HEK293T (cell line): ENCODE measurements at regions not wholly inside any gene's neighbourhood (a gene's known extent, or its start where the extent isn't known, plus 50 kb on each side); places are given as distances from the start of the nearest gene placed in this dataset.

Experiments used
- CTCF ChIA-PET: fragments of 350-600 bp; formaldehyde crosslinking; extraction: SDS; loops from one replicate; lab custom pipeline; 2021; ENCODE audit warnings: antibody characterized with exemption, inconsistent platforms; lab: Yijun Ruan, JAX
- POLR2A ChIA-PET: fragments of 350-600 bp; formaldehyde crosslinking; extraction: SDS; loops from one replicate; lab custom pipeline; 2020; ENCODE audit warnings: antibody characterized with exemption, inconsistent platforms; lab: Yijun Ruan, JAX
- DNase-seq: peaks from one replicate; pipeline ENCODE4 v3.0.0; 2012; ENCODE audit warnings: mixed read lengths; ENCODE audit errors: extremely low spot score
- ARNT ChIP-seq: fragments of 450-650 bp; IDR thresholded peaks from 2 replicates; pipeline ENCODE4 v1.6.1; 2017; ENCODE audit warnings: mild to moderate bottlenecking
- BHLHE40 ChIP-seq: fragments of 450-650 bp; IDR thresholded peaks from 2 replicates; pipeline ENCODE4 v1.6.1; 2016; ENCODE audit warnings: mild to moderate bottlenecking, moderate library complexity, borderline replicate concordance
- CTBP1 ChIP-seq: fragments of 450-650 bp; IDR thresholded peaks from 2 replicates; pipeline ENCODE4 v1.6.1; 2016; ENCODE audit warnings: borderline replicate concordance
- ELF4 ChIP-seq: fragments of 450-650 bp; IDR thresholded peaks from 2 replicates; pipeline ENCODE4 v1.6.1; 2017; ENCODE audit warnings: antibody characterized with exemption
- FOXA1 ChIP-seq: fragments of 450-650 bp; IDR thresholded peaks from 2 replicates; pipeline ENCODE4 v1.6.1; 2016; ENCODE audit warnings: mild to moderate bottlenecking
- FOXK2 ChIP-seq: fragments of 450-650 bp; IDR thresholded peaks from 2 replicates; pipeline ENCODE4 v1.6.1; 2016; ENCODE audit warnings: mild to moderate bottlenecking
- FOXM1 ChIP-seq: fragments of 450-650 bp; IDR thresholded peaks from 2 replicates; pipeline ENCODE4 v1.6.1; 2017; ENCODE audit warnings: mild to moderate bottlenecking, borderline replicate concordance
- HDGF ChIP-seq: fragments of 450-650 bp; IDR thresholded peaks from 2 replicates; pipeline ENCODE4 v1.6.1; 2017; ENCODE audit warnings: antibody characterized with exemption, borderline replicate concordance
- L3MBTL2 ChIP-seq: fragments of 450-650 bp; conservative IDR thresholded peaks from 2 replicates; pipeline ENCODE4 v1.6.1; 2016; ENCODE audit warnings: mild to moderate bottlenecking
- LEF1 ChIP-seq: fragments of 450-650 bp; IDR thresholded peaks from 2 replicates; pipeline ENCODE4 v1.6.1; 2017; ENCODE audit warnings: mild to moderate bottlenecking, borderline replicate concordance
- NFRKB ChIP-seq: fragments of 450-650 bp; IDR thresholded peaks from 2 replicates; pipeline ENCODE4 v1.6.1; 2016; ENCODE audit warnings: mild to moderate bottlenecking, moderate library complexity
- PKNOX1 ChIP-seq: fragments of 450-650 bp; IDR thresholded peaks from 2 replicates; pipeline ENCODE4 v1.6.1; 2016
- SP1 ChIP-seq: fragments of 450-650 bp; IDR thresholded peaks from 2 replicates; pipeline ENCODE4 v1.6.1; 2017
- SUZ12 ChIP-seq: fragments of 450-650 bp; IDR thresholded peaks from 2 replicates; pipeline ENCODE4 v1.6.1; 2016; ENCODE audit warnings: mild to moderate bottlenecking
- TARDBP ChIP-seq: fragments of 450-650 bp; IDR thresholded peaks from 2 replicates; pipeline ENCODE4 v1.6.1; 2016
- ZNF384 ChIP-seq: fragments of 450-650 bp; IDR thresholded peaks from 2 replicates; pipeline ENCODE4 v1.6.1; 2016

- POLR2A ChIA-PET = no interaction called here
- CTCF ChIA-PET = no interaction called here
- TF ChIP-seq CTBP1 (no peak), BHLHE40 (no peak), ZNF384 (no peak), FOXK2 (no peak), L3MBTL2 (no peak), FOXM1 (no peak), LEF1 (no peak), SUZ12 (no peak), FOXA1 (no peak), TARDBP (no peak), ELF4 (no peak), HDGF (no peak), NFRKB (no peak), SP1 (no peak), PKNOX1 (no peak), ARNT (no peak)
- DNase-seq = no peak
Observed at GRCh38 chr4:171157462-171158082, 655.6 kb upstream of the GALNTL6 start.

GRCh38 chr4:171142639-171143038 is 670.6 kb upstream of the GALNTL6 start:
- no peak for DNase-seq
- ChIA-PET CTCF (no interaction called here), POLR2A (no interaction called here)
- TF ChIP-seq SUZ12 (no peak), CTBP1 (no peak)

- TF ChIP-seq NFRKB (no peak), FOXK2 (no peak), FOXM1 (no peak), ELF4 (no peak), PKNOX1 (no peak), FOXA1 (no peak), SUZ12 (no peak), LEF1 (no peak), ZNF384 (no peak), ARNT (no peak), HDGF (no peak), L3MBTL2 (no peak), SP1 (no peak), BHLHE40 (no peak), TARDBP (no peak), CTBP1 (no peak)
- DNase-seq = no peak
- POLR2A ChIA-PET = no interaction called here
- CTCF ChIA-PET = no interaction called here
Observed at GRCh38 chr4:171142045-171142444, 671.2 kb upstream of the GALNTL6 start.

GRCh38 chr4:171130256-171130801 is 682.9 kb upstream of the GALNTL6 start:
- DNase-seq = no peak
- ChIA-PET CTCF (no interaction called here), POLR2A (no interaction called here)
- TF ChIP-seq LEF1 (no peak), HDGF (no peak), SUZ12 (no peak), FOXM1 (no peak), FOXA1 (no peak), L3MBTL2 (no peak), BHLHE40 (no peak), FOXK2 (no peak), ARNT (no peak), CTBP1 (no peak), PKNOX1 (no peak)

- no peak for TF ChIP-seq FOXA1
- TF ChIP-seq ELF4 = no peak
- no peak for TF ChIP-seq PKNOX1
- no peak for TF ChIP-seq ARNT
- TF ChIP-seq FOXM1 = no peak
- no peak for TF ChIP-seq NFRKB
- TF ChIP-seq SUZ12 = no peak
- TF ChIP-seq ZNF384 = no peak
- no peak for TF ChIP-seq SP1
- no peak for TF ChIP-seq FOXK2
- no peak for TF ChIP-seq LEF1
- TF ChIP-seq HDGF = no peak
- TF ChIP-seq L3MBTL2 = no peak
- TF ChIP-seq TARDBP = no peak
- no peak for TF ChIP-seq BHLHE40
- TF ChIP-seq CTBP1 = no peak
- POLR2A ChIA-PET = no interaction called here
- no peak for DNase-seq
- CTCF ChIA-PET = no interaction called here
Observed at GRCh38 chr4:171118091-171118490, 695.1 kb upstream of the GALNTL6 start.
